ENCODE measurements at regions not wholly inside any gene's neighbourhood (a gene's known extent, or its start where the extent isn't known, plus 50 kb on each side); places are given as distances from the start of the nearest gene placed in this dataset.

DNA sequence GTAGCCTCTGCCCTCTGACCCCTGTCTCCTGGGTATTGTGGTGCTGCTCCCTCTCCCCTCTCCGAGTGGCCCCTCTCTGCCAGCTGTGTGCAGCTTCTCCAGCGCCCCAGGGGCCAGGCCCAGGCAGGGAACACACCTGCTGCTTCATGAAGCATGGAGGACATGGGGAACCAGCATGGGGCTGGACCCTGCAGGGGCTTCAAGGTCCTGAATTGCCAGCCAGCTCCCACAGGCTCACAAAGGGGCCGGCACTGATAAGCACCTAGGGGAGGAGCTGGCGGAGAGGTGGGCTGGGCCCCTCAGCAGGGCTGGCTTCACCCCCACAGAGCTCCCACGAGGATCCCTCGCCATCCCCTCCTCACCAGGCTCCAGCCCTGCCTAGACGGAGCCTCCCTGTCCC lies 77.4 kb upstream of the GPC1 start:
- no peak for DNase-seq (ENCODE audit: low read depth)

DNA sequence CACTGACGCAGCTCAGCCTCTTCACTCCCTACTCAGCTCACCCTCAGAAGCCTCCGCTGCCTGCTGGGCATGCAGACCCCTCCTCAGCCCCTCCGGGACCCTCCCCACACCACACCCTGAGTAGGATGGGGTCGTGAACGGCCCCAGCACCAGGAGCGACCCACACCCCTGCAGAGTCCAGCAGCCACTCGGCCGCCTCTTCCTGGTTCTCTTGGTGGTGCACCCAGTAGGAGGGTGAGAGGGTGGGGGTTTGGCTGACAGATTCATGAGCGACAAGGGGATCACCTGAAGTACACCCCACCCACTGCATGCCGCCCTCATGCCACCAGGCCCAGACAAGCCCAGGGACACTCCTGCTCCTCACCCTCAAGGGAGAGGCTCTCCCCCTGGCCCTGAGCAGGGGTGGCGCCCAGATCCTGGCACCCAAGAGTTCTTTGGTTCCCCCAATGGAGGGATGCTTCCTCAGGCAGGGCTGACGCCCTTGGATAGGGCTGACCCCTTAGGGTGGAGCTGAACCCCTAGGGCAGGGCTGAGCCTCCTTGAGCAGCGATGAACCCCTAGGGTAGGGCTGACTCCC lies 76.6 kb upstream of the GPC1 start:
- no peak for DNase-seq (ENCODE audit: low read depth)

GRCh38 chr2:240359695-240360094 lies 75.8 kb upstream of the GPC1 start:
- DNase-seq (ENCODE audit: low read depth), result no peak

DNA sequence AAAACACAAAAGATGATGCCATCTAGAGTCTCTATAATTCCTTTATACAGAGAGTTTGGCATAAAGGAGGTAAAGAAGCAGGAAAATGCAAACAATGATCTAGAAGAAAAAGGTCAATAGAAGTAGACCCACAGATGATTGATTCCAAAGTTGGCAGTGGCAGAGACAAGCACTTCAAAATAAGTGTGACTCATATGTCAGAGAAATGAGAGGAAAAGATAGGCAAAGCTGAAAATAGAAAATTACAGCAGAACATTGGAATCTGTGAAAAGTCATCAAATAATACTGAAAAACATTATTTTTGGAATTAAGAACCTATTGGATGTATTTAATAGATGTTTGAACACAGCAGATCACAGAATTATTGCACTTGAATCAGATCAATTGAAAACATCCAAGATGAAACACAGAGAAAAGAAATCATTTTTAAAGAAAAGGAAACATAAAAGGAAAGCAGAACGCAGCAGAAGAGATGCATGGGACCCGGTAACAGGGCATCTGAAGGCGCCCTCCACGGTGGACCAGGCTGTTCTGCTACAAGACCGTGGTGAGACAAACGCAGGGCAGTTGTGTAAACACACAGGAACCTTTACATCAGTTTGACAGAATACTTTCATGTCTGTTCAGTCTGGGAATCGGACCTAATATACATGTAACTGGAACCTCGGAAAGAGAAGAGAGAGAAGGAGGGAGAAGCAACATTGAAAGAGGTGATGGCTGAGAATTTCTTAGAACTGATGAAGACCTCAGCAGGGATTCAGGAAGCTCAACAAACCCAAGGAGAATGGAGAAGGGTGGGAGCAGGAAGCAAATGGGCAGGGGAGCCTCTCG lies 74.6 kb upstream of the GPC1 start:
- DNase-seq (ENCODE audit: low read depth), result no peak

- no peak for DNase-seq (ENCODE audit: low read depth)
These were observed 73.2 kb upstream of the GPC1 start for GRCh38 chr2:240362216-240362755.

GRCh38 chr2:240362826-240363745 lies 72.4 kb upstream of the GPC1 start:
- no peak for DNase-seq (ENCODE audit: low read depth)

- no peak for DNase-seq (ENCODE audit: low read depth)
These were observed 71.5 kb upstream of the GPC1 start for GRCh38 chr2:240363746-240364581.

DNA sequence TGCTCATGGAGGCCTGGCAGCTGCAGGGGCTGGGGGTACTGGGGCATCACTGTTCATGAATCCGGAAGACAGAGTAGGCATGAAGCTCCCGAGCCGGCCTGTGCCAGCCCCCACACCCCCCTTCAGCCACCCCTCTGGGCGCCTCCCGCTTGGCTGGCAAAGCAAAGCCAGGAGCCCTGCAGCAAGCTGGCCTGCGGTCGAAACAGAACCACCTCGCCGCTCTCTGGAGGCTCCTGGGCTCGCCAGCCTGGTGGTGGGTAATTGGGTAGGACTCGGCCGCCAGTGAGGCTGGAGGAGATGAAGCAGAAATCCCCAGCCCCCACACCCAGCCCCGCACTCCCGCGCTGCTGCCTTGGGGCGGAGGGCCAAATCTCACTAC lies 70.9 kb upstream of the GPC1 start:
- DNase-seq (ENCODE audit: low read depth), result no peak

DNA sequence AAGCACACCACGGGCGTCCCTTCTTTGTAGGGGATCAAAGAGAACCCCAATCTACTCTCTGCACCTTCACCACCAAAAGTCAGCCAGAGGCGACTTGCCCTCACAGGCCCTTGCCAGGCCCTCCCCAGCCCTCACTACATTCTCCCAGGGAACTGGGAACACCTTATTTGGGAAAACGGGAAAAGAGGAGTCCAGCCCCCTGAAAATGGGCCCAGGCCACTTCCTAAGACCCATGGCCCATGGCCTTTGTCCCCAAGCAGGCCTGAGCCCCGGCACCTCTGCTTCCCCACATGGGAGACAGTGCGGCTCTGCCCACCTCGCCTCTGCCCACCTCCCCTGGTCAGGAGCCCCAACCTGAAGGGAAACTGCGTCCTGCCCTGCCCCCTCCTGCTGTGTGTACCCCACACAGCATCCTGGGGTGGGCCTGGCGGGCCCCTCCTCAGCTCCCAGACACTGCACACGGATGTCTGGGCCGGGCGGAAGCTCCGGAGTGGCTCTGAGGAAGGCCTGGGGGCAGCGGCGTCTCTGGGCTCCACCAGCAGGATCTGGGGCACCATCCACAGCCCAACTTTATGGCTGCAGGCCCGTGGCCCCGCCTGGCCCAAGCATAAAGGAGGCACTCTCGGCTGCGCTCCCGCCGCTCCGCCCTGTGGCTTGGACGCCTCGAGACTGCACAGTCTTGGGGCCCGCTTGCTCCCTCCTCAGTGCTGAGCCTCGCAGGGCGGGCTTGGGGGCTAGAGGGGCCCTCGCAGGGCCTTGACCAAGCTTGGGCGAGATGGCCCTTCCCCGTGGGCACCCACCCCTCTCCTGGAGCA lies 70.3 kb upstream of the GPC1 start:
- no peak for DNase-seq (ENCODE audit: low read depth)

DNA sequence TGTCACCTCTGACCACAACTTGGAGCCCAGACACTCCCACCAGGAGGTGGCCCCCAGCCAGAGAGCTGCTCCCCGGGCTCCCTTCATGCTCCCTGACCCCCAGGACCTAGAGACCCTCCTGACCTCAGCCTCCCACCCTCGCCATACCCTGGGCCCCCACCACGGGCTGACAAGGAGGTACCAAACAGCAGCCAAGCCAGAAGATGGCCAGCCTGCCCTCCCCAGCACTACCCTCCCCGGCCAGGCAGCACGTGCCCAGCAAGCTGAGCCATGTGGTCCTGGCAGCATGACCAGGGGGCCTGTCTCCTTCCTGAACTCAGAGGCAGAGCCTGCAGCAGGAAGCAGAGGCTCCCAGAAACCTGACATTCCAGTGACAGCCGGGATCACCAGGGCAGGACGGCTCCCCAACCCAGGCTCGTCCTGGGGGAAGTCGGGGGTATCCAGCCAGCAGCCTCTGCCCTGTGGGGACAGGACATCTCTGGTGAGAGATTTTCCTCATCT lies 69.4 kb upstream of the GPC1 start:
- DNase-seq (ENCODE audit: low read depth), result no peak

GRCh38 chr2:240366901-240367300 lies 68.6 kb upstream of the GPC1 start:
- no peak for DNase-seq (ENCODE audit: low read depth)

DNA sequence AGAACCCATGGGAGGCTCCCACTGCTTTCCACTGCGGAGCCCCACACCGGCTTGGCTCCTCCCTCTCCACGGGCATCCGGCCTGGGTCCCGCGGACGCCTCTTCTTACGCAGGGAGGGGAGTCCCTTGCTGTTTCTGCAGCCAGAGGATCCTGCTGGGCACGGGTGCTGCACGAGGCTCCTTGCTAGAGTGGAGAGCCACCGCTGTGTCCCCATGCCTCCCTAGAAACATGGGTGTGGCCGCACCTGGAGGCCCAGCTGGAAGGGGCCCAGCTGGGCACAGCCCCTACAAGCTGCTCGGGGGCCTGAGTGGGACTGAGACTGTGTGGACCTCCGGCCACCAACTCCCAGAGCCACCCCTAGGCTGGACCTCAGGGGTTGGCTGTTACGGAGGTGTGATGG lies 67.7 kb upstream of the GPC1 start:
- no peak for DNase-seq (ENCODE audit: low read depth)

GRCh38 chr2:240368781-240369331 lies 66.6 kb upstream of the GPC1 start:
- DNase-seq (ENCODE audit: low read depth), result no peak

DNA sequence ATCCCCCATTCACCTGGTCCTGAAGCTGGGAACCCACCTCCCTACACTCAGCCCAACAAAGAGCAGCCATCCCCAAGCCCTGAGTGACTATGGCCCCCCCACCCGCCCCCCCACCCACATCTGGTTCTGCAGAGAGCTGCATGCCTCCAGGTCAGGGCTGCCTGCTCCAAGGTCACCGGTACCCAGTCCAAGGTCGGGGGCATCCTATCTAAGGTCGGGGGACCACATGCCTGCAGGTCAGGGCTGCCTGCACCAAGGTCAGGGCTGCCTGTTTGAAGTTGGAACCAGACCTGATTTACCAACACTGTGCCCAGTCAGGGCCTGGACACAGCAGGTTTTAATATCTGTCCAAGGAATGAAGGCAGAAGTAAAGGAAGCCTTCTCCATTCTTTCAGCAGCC lies 66.1 kb upstream of the GPC1 start:
- DNase-seq (ENCODE audit: low read depth), result no peak

DNA sequence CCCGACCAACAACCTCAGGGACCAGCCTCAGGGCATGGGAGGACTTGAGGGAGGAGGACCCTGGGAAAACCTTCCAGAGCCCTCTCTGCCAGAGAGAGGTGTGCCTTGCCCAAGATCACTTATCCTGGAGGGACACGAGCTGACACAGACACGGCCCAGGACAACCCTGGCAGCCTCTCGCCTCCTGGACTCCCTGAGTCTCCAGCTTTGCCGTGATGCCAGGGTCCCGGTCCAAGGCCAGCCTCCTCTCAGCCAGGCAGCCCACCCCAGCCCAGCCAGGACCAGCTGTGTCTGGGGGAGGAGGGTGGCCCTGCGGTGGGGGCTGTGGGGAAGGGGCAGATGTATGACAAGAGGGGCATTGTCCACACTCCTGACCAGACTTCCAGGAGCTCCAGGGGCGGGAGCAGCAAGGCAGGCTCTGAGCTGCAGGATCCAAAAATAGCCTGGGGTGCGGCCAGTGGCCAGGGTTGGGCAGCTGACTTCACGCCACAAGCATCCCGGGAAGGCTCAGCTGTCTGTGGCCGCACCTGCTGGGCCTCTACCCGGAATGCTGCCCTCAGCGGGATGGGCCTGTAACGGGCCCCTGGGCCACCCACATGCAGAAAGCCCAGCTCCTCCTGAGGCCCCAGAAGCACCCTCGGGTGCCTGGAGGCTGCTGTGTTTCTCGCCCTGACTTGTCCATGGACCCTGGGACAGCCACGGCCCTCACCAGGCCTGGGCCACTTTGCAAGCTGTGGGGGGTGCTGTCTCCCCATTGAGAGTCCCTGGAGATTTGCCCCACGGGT lies 65.5 kb upstream of the GPC1 start:
- DNase-seq (ENCODE audit: low read depth), result peak; percentile 80

GRCh38 chr2:240371129-240372000 lies 64.1 kb upstream of the GPC1 start:
- no peak for DNase-seq (ENCODE audit: low read depth)

DNA sequence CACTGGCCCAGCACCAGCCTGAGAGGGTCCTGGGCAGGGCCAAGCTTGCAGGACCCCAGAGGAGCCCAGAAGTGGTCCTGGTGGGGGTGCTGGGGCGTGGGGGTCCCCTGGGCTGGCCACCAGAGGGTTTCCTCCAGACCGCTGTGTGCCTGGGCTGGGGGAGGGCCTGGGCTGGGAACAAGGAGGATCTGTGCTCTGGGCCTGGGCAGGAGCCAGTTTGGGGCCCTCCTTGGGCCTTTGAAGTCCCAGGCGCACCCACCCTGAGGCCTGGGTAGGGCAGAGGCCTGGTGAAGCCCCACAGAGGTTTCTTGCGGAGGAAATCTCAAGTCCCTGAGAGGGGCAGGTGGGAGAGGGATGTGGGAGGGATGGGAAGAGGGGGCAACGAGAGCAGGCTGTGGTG lies 63.4 kb upstream of the GPC1 start:
- no peak for DNase-seq (ENCODE audit: low read depth)

GRCh38 chr2:240373289-240373885 lies 62.1 kb upstream of the GPC1 start:
- no peak for DNase-seq (ENCODE audit: low read depth)
